ENCODE measurements at regions not wholly inside any gene's neighbourhood (a gene's known extent, or its start where the extent isn't known, plus 50 kb on each side); places are given as distances from the start of the nearest gene placed in this dataset.

DNA sequence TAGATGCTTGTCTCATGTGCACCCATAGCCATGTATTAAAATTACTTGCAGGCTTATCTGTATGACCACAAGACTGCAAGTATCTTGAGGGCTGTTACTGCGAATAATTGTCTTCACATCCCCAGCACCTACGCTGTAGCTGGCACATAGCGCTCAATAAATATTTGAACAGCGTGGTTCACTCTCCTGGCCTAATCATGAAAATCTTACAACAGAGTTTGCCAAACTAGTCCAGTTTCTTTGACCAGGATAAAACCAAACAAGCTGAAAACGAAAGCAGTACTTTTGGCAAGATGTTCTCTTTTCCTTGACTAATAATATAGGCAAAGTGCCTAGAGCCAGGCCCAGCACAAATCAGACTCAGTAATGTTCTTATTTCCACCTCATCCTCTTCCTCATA is 106.7 kb downstream of the RPS29 start:
- ATAC-seq (ENCODE audit: low read depth) (no peak), DNase-seq (ENCODE audit: low spot score) (no peak)
- H3K9me3 ChIP-seq (ENCODE audit: severe bottlenecking): no peaks in the 10 kb centered on the region
- H3K4me1 ChIP-seq (ENCODE audit: insufficient read depth, poor library complexity, severe bottlenecking): no peaks in the 10 kb centered on the region
- H3K27ac ChIP-seq (ENCODE audit: poor library complexity, severe bottlenecking): no peak overlapping the region
- H3K27me3 ChIP-seq (ENCODE audit: insufficient read depth, poor library complexity, severe bottlenecking): no peaks in the 10 kb centered on the region
- TF ChIP-seq, protein P1, sequence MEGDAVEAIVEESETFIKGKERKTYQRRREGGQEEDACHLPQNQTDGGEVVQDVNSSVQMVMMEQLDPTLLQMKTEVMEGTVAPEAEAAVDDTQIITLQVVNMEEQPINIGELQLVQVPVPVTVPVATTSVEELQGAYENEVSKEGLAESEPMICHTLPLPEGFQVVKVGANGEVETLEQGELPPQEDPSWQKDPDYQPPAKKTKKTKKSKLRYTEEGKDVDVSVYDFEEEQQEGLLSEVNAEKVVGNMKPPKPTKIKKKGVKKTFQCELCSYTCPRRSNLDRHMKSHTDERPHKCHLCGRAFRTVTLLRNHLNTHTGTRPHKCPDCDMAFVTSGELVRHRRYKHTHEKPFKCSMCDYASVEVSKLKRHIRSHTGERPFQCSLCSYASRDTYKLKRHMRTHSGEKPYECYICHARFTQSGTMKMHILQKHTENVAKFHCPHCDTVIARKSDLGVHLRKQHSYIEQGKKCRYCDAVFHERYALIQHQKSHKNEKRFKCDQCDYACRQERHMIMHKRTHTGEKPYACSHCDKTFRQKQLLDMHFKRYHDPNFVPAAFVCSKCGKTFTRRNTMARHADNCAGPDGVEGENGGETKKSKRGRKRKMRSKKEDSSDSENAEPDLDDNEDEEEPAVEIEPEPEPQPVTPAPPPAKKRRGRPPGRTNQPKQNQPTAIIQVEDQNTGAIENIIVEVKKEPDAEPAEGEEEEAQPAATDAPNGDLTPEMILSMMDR (IDR thresholded peaks at IDR 0.05; ENCODE audit: poor library complexity, severe bottlenecking): no peak
- H3K4me3 ChIP-seq (ENCODE audit: severe bottlenecking): no peak overlapping the region
- H3K36me3 ChIP-seq (ENCODE audit: low read depth): no peaks in the 10 kb centered on the region

DNA sequence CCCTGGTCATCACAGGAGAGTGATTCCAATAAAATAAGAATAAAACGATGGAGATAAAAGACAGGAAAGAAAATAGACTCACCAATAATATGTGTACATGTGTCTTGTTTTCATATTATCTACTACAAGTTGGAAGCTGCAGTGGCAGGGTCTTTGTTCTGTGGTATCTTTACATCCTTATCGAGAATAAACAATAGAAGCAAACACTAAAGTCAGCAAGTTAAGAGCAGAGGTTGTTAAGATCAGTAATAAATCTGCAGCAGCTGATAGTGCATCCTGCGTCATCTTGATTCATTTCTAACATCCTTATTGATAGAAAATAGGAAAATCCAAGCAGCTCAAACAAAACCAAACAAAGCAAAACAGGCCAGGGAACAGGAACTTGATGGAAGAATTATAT is 107.4 kb downstream of the RPS29 start:
- no peaks in the 10 kb centered on the region for H3K4me1 ChIP-seq (ENCODE audit: insufficient read depth, poor library complexity, severe bottlenecking)
- H3K4me3 ChIP-seq (ENCODE audit: severe bottlenecking): no peak overlapping the region
- DNase-seq (ENCODE audit: low spot score): no peak
- no peak overlapping the region for H3K27ac ChIP-seq (ENCODE audit: poor library complexity, severe bottlenecking)
- H3K27me3 ChIP-seq (ENCODE audit: insufficient read depth, poor library complexity, severe bottlenecking): no peaks in the 10 kb centered on the region
- no peaks in the 10 kb centered on the region for H3K9me3 ChIP-seq (ENCODE audit: severe bottlenecking)
- H3K36me3 ChIP-seq (ENCODE audit: low read depth): no peaks in the 10 kb centered on the region
- TF ChIP-seq, protein P1 (IDR thresholded peaks at IDR 0.05; ENCODE audit: poor library complexity, severe bottlenecking): no peak
- no peak for ATAC-seq (ENCODE audit: low read depth)

DNA sequence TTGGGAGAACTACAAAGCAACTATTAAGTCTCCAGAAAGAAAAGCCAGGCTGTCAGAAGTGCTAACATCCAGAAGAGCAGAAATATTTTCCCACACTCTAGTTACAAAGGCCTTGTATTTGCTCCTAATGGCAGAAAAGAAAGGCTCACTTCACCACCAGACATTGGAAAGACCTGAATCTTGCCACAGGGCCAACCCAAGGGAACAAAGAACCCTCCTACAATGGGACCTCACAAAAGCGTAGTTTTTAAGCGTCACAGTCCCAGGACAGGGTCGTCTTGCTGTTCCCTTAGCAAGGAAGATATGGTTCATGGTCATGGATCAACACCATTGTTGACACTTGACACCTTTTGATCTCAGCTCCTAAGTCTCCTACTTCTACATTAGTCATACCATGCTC is 119.1 kb downstream of the RPS29 start:
- no peaks in the 10 kb centered on the region for H3K4me1 ChIP-seq (ENCODE audit: insufficient read depth, poor library complexity, severe bottlenecking)
- no peaks in the 10 kb centered on the region for H3K36me3 ChIP-seq (ENCODE audit: low read depth)
- no peaks in the 10 kb centered on the region for H3K9me3 ChIP-seq (ENCODE audit: severe bottlenecking)
- DNase-seq (ENCODE audit: low spot score) (no peak), ATAC-seq (ENCODE audit: low read depth) (no peak)
- H3K27ac ChIP-seq (ENCODE audit: poor library complexity, severe bottlenecking): no peak overlapping the region
- TF ChIP-seq, protein P1 (IDR thresholded peaks at IDR 0.05; ENCODE audit: poor library complexity, severe bottlenecking): no peak
- H3K27me3 ChIP-seq (ENCODE audit: insufficient read depth, poor library complexity, severe bottlenecking): no peaks in the 10 kb centered on the region
- no peak overlapping the region for H3K4me3 ChIP-seq (ENCODE audit: severe bottlenecking)

DNA sequence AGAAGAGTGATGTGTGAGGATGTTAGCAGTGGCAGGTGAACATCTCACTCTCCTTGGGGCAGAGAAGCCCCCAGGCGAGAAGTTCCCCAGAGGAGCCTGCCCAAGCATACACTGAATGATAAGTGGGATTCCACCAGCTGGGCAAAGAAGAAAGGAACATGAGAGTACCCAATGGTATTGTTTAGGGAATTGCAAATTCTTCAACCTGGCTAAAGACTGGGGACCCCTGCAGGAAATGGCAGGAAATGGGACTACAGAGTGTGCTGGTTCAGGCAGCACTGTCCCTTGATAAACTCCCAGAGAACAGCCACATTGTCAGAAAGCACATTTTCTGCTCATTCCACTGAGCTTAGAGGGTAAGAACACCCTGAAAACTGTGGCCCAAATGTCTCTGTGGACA is 121.3 kb downstream of the RPS29 start:
- 0 out of 3 replicates have a peak, but pooled peaks have one; percentile 32 for ATAC-seq (ENCODE audit: low read depth)
- DNase-seq (ENCODE audit: low spot score): no peak
- Histone ChIP-seq H3K36me3 (ENCODE audit: low read depth) (no peaks in the 10 kb centered on the region), H3K4me3 (ENCODE audit: severe bottlenecking) (no peak overlapping the region), H3K27me3 (ENCODE audit: insufficient read depth, poor library complexity, severe bottlenecking) (no peaks in the 10 kb centered on the region), H3K4me1 (ENCODE audit: insufficient read depth, poor library complexity, severe bottlenecking) (no peaks in the 10 kb centered on the region), H3K9me3 (ENCODE audit: severe bottlenecking) (no peaks in the 10 kb centered on the region), H3K27ac (ENCODE audit: poor library complexity, severe bottlenecking) (no peak overlapping the region)
- TF ChIP-seq, protein P1 (IDR thresholded peaks at IDR 0.05; ENCODE audit: poor library complexity, severe bottlenecking): peak; percentile 16

DNA sequence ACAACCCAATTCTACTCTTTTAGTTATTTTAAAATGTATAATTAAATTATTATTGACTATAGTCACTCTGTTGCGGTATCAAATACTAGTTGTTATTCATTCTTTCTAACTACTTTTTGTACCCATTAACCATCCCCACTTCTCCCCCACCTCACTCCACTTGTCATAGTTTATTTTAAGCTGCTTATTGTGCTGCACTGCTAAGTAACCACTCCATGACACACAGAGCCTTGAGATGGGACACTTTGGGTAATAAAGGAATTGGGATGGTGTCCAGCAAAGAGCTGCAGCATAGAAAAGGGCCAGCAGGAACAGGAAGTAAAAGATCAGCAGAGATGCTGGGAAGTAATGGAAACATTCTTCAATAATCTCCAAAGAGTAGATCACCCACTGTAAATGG is 123.0 kb downstream of the RPS29 start:
- DNase-seq (ENCODE audit: low spot score): no peak
- no peak overlapping the region for H3K4me3 ChIP-seq (ENCODE audit: severe bottlenecking)
- H3K9me3 ChIP-seq (ENCODE audit: severe bottlenecking): no peaks in the 10 kb centered on the region
- TF ChIP-seq, protein P1 (IDR thresholded peaks at IDR 0.05; ENCODE audit: poor library complexity, severe bottlenecking): no peak
- no peaks in the 10 kb centered on the region for H3K27me3 ChIP-seq (ENCODE audit: insufficient read depth, poor library complexity, severe bottlenecking)
- ATAC-seq (ENCODE audit: low read depth): no peak
- no peaks in the 10 kb centered on the region for H3K4me1 ChIP-seq (ENCODE audit: insufficient read depth, poor library complexity, severe bottlenecking)
- H3K36me3 ChIP-seq (ENCODE audit: low read depth): no peaks in the 10 kb centered on the region
- no peak overlapping the region for H3K27ac ChIP-seq (ENCODE audit: poor library complexity, severe bottlenecking)

All from RWPE2 (cell line).